HCT116 (cell line): ENCODE measurements at regions not wholly inside any gene's neighbourhood (a gene's known extent, or its start where the extent isn't known, plus 50 kb on each side); places are given as distances from the start of the nearest gene placed in this dataset.

Experiments used
- ATAC-seq: fragments of 200-7000 bp; cut with Tn5 transposase; 2 replicates; pipeline ENCODE4 v1.9.1; 2020; ENCODE audit warnings: mild to moderate bottlenecking, moderate library complexity
- BruUV-seq: library from RNA; stranded (reverse); fragments of 400-500 nt; replicated peaks from 2 replicates; lab custom pipeline; 2021; lab: Mats Ljungman, UMichigan
- CTCF ChIA-PET: fragments of 300-600 bp; sonication (Branson Sonifier 250); formaldehyde crosslinking; loops from one replicate; lab custom pipeline; 2021; ENCODE audit warnings: antibody characterized with exemption; lab: Charles Lee
- POLR2A ChIA-PET: fragments of 300-600, 350-600 bp; sonication (Branson Sonifier 250); formaldehyde crosslinking; loops from one replicate; lab custom pipeline; 2021; ENCODE audit warnings: antibody characterized with exemption; lab: Charles Lee
- RAD21 ChIA-PET, 2 experiments: fragments of 300-600 bp; sonication (Branson Sonifier 250); formaldehyde crosslinking; loops; one replicate each; lab custom pipeline; 2023; ENCODE audit warnings: low total read pairs in 2 of 2; ENCODE audit not compliant: uncharacterized antibody in 2 of 2, unreplicated experiment in 2 of 2, low non-redundant PET in 1 of 2; lab: Charles Lee
- DNase-seq: peaks from one replicate; pipeline ENCODE4 v3.0.0-alpha.2; 2010; ENCODE audit warnings: low read depth, low spot score
- H2AFZ ChIP-seq: fragments of 200-600 bp; shearing (Covaris generic), sonication (generic); 2 replicates; pipeline ENCODE4 v1.6.1; 2017; ENCODE audit warnings: low read depth, mixed run types, mixed read lengths, antibody characterized with exemption, low read length; ENCODE audit not compliant: poor library complexity, severe bottlenecking
- H3K27ac ChIP-seq: 2 replicates; pipeline ENCODE4 v1.5.1; 2012; ENCODE audit warnings: low read depth, low read length
- H3K27me3 ChIP-seq: fragments of 200-600 bp; sonication (generic); 2 replicates; pipeline ENCODE4 v1.6.1; 2016; ENCODE audit warnings: mixed run types, low read length, mixed read lengths; ENCODE audit not compliant: insufficient read depth
- H3K36me3 ChIP-seq, 2 experiments: fragments of 200-500 bp in 1 of 2; fragments of 200-600 bp in 1 of 2; sonication (Bioruptor generic) in 1 of 2; sonication (generic) in 1 of 2; 2 replicates each; pipeline versions ENCODE4 v1.5.1 to v1.6.1; 2014 to 2016; ENCODE audit warnings: low read length in 2 of 2, inconsistent platforms in 1 of 2, mixed read lengths in 1 of 2, mixed run types in 1 of 2; ENCODE audit not compliant: insufficient read depth in 2 of 2, control insufficient read depth in 1 of 2
- H3K4me1 ChIP-seq, 2 experiments: fragments of 200-600 bp in 1 of 2; sonication (generic) in 1 of 2; 2 replicates each; pipeline versions ENCODE4 v1.5.1 to v1.6.1; 2012 to 2017; ENCODE audit warnings: low read length in 2 of 2, inconsistent platforms in 1 of 2, mild to moderate bottlenecking in 1 of 2, mixed read lengths in 1 of 2, mixed run types in 1 of 2, moderate library complexity in 1 of 2; ENCODE audit not compliant: insufficient read depth in 2 of 2, control insufficient read depth in 1 of 2
- H3K4me2 ChIP-seq: fragments of 200-600 bp; sonication (generic); 2 replicates; pipeline ENCODE4 v1.6.1; 2017; ENCODE audit warnings: mixed run types, low read length, mixed read lengths
- H3K4me3 ChIP-seq, 2 experiments: fragments of 200-600 bp in 1 of 2; sonication (generic) in 1 of 2; replicated peaks in 1 of 2; 2 replicates each; pipeline ENCODE4 v1.5.1; 2011 to 2016; ENCODE audit warnings: low read length in 2 of 2, control low read depth in 1 of 2, low read depth in 1 of 2, mild to moderate bottlenecking in 1 of 2, mixed read lengths in 1 of 2, mixed run types in 1 of 2
- H3K79me2 ChIP-seq: fragments of 200-600 bp; sonication (generic); 2 replicates; pipeline ENCODE4 v1.6.1; 2017; ENCODE audit warnings: mild to moderate bottlenecking, mixed run types, low read length, moderate library complexity, mixed read lengths; ENCODE audit not compliant: insufficient read depth
- H3K9ac ChIP-seq: fragments of 200-600 bp; sonication (generic); 2 replicates; pipeline ENCODE4 v1.6.1; 2016; ENCODE audit warnings: low read length, mixed read lengths
- H3K9me2 ChIP-seq: fragments of 200-600 bp; sonication (generic), shearing (Covaris generic); 2 replicates; pipeline ENCODE4 v1.6.1; 2017; ENCODE audit warnings: mixed run types, mild to moderate bottlenecking, moderate library complexity; ENCODE audit not compliant: insufficient read depth
- H3K9me3 ChIP-seq, 2 experiments: fragments of 200-500 bp in 1 of 2; fragments of 200-600 bp in 1 of 2; sonication (Bioruptor generic) in 1 of 2; sonication (generic) in 1 of 2; 2 replicates each; pipeline ENCODE4 v1.6.1; 2014 to 2017; ENCODE audit warnings: low read length in 2 of 2, mixed read lengths in 2 of 2, inconsistent platforms in 1 of 2, low read depth in 1 of 2, mild to moderate bottlenecking in 1 of 2, mixed run types in 1 of 2, moderate library complexity in 1 of 2; ENCODE audit not compliant: control insufficient read depth in 1 of 2, insufficient read depth in 1 of 2
- H4K20me1 ChIP-seq: fragments of 200-600 bp; sonication (generic), shearing (Covaris generic); 2 replicates; pipeline ENCODE4 v1.6.1; 2017; ENCODE audit warnings: mixed run types, mild to moderate bottlenecking, moderate library complexity; ENCODE audit not compliant: insufficient read depth
- ATF3 ChIP-seq: IDR thresholded peaks from 2 replicates; pipeline ENCODE4 v1.6.1; 2012
- CEBPB ChIP-seq: IDR thresholded peaks from 2 replicates; pipeline ENCODE4 v1.6.1; 2012; ENCODE audit warnings: low read depth
- EGR1 ChIP-seq: IDR thresholded peaks from 2 replicates; pipeline ENCODE4 v1.6.1; 2012; ENCODE audit warnings: low read depth
- ELF1 ChIP-seq: IDR thresholded peaks from 2 replicates; pipeline ENCODE4 v1.6.1; 2012; ENCODE audit warnings: low read depth, borderline replicate concordance
- EZH2 ChIP-seq: fragments of 200-600 bp; sonication (generic); IDR thresholded peaks from 2 replicates; pipeline ENCODE4 v1.6.1; 2017; ENCODE audit warnings: antibody characterized with exemption, mixed run types
- EZH2phosphoT487 ChIP-seq: fragments of 200-600 bp; IDR thresholded peaks from 2 replicates; pipeline ENCODE4 v1.6.1; 2018; ENCODE audit warnings: antibody characterized with exemption, borderline replicate concordance
- POLR2A ChIP-seq: IDR thresholded peaks from 2 replicates; pipeline ENCODE4 v1.7.0; 2011; ENCODE audit warnings: borderline replicate concordance; ENCODE audit not compliant: insufficient read depth, insufficient read length; ENCODE audit errors: extremely low read depth
- POLR2AphosphoS5 ChIP-seq: IDR thresholded peaks from 2 replicates; pipeline ENCODE4 v1.6.1; 2011; ENCODE audit warnings: mild to moderate bottlenecking, low read depth, low read length, moderate library complexity
- REST ChIP-seq: IDR thresholded peaks from 2 replicates; pipeline ENCODE4 v1.6.1; 2012; ENCODE audit warnings: low read depth
- SIN3A ChIP-seq: IDR thresholded peaks from 2 replicates; pipeline ENCODE4 v1.6.1; 2012; ENCODE audit warnings: low read depth
- SP1 ChIP-seq: IDR thresholded peaks from 2 replicates; pipeline ENCODE4 v1.6.1; 2012; ENCODE audit warnings: low read depth
- TCF7L2 ChIP-seq: IDR thresholded peaks from 2 replicates; pipeline ENCODE4 v1.7.0; 2011; ENCODE audit warnings: borderline replicate concordance, inconsistent platforms; ENCODE audit not compliant: insufficient read depth, insufficient read length; ENCODE audit errors: extremely low read depth
- YY1 ChIP-seq: IDR thresholded peaks from 2 replicates; pipeline ENCODE4 v1.6.1; 2011; ENCODE audit warnings: low read length, low read depth, moderate library complexity, mild to moderate bottlenecking; ENCODE audit not compliant: insufficient replicate concordance; ENCODE audit errors: extremely low read depth
- ZFX ChIP-seq: fragments of 450-650 bp; IDR thresholded peaks from 2 replicates; pipeline ENCODE4 v1.6.1; 2017
- intact Hi-C: fragments of 100-400 bp; cut with micrococcal nuclease; formaldehyde crosslinking; loops from 2 replicates; pipeline ENCODE4 v1.10.0; 2022
- TF ChIP-seq, protein P1 (sequence below): IDR thresholded peaks from 2 replicates; pipeline ENCODE4 v1.6.1; 2012

GRCh38 chr10:4351723-4352413, 474.1 kb upstream of the AKR1E2 start (continued):
- TF ChIP-seq REST (no peak), POLR2AphosphoS5 (no peak), YY1 (no peak), EGR1 (no peak), SIN3A (no peak), ATF3 (no peak), ZFX (no peak), ELF1 (no peak)

- Histone ChIP-seq H3K4me1 (peaks cover 14 to 21% of the 10 kb centered on the region in 2 experiments), H3K79me2 (no peaks in the 10 kb centered on the region), H3K9ac (no peak overlapping the region), H3K9me2 (no peaks in the 10 kb centered on the region), H3K4me3 (no peak overlapping the region), H3K27me3 (no peaks in the 10 kb centered on the region), H2AFZ (no peak overlapping the region), H3K4me2 (no peak overlapping the region), H3K27ac (no peak overlapping the region), H3K9me3 (no peaks in the 10 kb centered on the region), H4K20me1 (no peaks in the 10 kb centered on the region), H3K36me3 (no peaks in the 10 kb centered on the region)
- ChIA-PET RAD21 (no interaction called here), POLR2A (no interaction called here), CTCF (no interaction called here)
- TF ChIP-seq POLR2A (no peak), SP1 (no peak), EZH2 (no peak), TCF7L2 (no peak), ZFX (no peak), EGR1 (no peak), ATF3 (no peak), EZH2phosphoT487 (no peak), CEBPB (no peak), POLR2AphosphoS5 (no peak)
- TF ChIP-seq, protein P1, sequence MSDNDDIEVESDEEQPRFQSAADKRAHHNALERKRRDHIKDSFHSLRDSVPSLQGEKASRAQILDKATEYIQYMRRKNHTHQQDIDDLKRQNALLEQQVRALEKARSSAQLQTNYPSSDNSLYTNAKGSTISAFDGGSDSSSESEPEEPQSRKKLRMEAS = no peak
- ATAC-seq = no peak
- BruUV-seq = no TSS peak
- intact Hi-C loops = no loop called here
- DNase-seq = no peak
Observed at GRCh38 chr10:4347397-4347796, 478.6 kb upstream of the AKR1E2 start.
